H1 (cell line): ENCODE measurements at regions not wholly inside any gene's neighbourhood (a gene's known extent, or its start where the extent isn't known, plus 50 kb on each side); places are given as distances from the start of the nearest gene placed in this dataset.
A peak's percentile ranks its signal among the peaks of the same experiment; 100 is the strongest.

Experiments
- CTCF ChIA-PET: fragments of 300-600 bp; sonication (Branson Sonifier 250); formaldehyde crosslinking; loops from one replicate; lab custom pipeline; 2021; ENCODE audit not compliant: partially characterized antibody; lab: Charles Lee
- POLR2A ChIA-PET: fragments of 300-600 bp; sonication (Branson Sonifier 250); formaldehyde crosslinking; loops from one replicate; lab custom pipeline; 2021; ENCODE audit warnings: inconsistent platforms; ENCODE audit not compliant: partially characterized antibody; lab: Charles Lee
- DNase-seq, 2 experiments: peaks; one replicate each; pipeline versions ENCODE4 v3.0.0 to v3.0.0-alpha.2; 2010 to 2022; ENCODE audit warnings: low spot score in 2 of 2, low read depth in 1 of 2, mixed read lengths in 1 of 2
- FAIRE-seq: peaks from 2 replicates; lab custom pipeline; 2011; peaks lifted over from hg19 to GRCh38; lab: Jason Lieb, UNC
- H2AFZ ChIP-seq: 2 replicates; pipeline ENCODE4 v1.8.1; 2012; ENCODE audit warnings: low read length, inconsistent platforms
- H2AK5ac ChIP-seq: 2 replicates; pipeline ENCODE4 v1.6.1; 2013; ENCODE audit warnings: low read depth, low read length
- H2BK120ac ChIP-seq: replicated peaks from 2 replicates; pipeline ENCODE3; 2013; ENCODE audit warnings: low read depth, low read length, inconsistent platforms
- H2BK12ac ChIP-seq: 2 replicates; pipeline ENCODE4 v1.6.1; 2013; ENCODE audit warnings: low read depth, low read length
- H2BK15ac ChIP-seq: 2 replicates; pipeline ENCODE4 v1.6.1; 2013; ENCODE audit warnings: low read length
- H2BK20ac ChIP-seq: 2 replicates; pipeline ENCODE4 v1.6.1; 2013; ENCODE audit warnings: low read length
- H2BK5ac ChIP-seq: 2 replicates; pipeline ENCODE4 v1.6.1; 2013; ENCODE audit warnings: low read depth, low read length
- H3K14ac ChIP-seq: 2 replicates; pipeline ENCODE4 v1.6.1; 2013; ENCODE audit warnings: inconsistent platforms; ENCODE audit not compliant: insufficient read length
- H3K18ac ChIP-seq: 2 replicates; pipeline ENCODE4 v1.6.1; 2013; ENCODE audit warnings: low read length; ENCODE audit errors: extremely low read depth
- H3K23ac ChIP-seq: 2 replicates; pipeline ENCODE4 v1.6.1; 2013; ENCODE audit warnings: inconsistent platforms; ENCODE audit not compliant: insufficient read length
- H3K23me2 ChIP-seq: 2 replicates; pipeline ENCODE4 v1.6.1; 2013; ENCODE audit warnings: low read depth, low read length
- H3K27ac ChIP-seq: 2 replicates; pipeline ENCODE4 v1.6.1; 2011; ENCODE audit warnings: low read depth, low read length, inconsistent platforms
- H3K27me3 ChIP-seq, 4 experiments: replicated peaks in 1 of 4; 1 replicate in 1 of 4; 2 replicates in 3 of 4; pipeline versions ENCODE4 v1.6.1 to v1.8.1; 2011 to 2013; ENCODE audit warnings: low read length in 3 of 4, mild to moderate bottlenecking in 3 of 4, inconsistent platforms in 2 of 4, mixed read lengths in 2 of 4, moderate library complexity in 1 of 4; ENCODE audit not compliant: control insufficient read depth in 3 of 4, insufficient read depth in 3 of 4; ENCODE audit errors: extremely low read depth in 1 of 4
- H3K36me3 ChIP-seq, 4 experiments: 2 replicates each; pipeline versions ENCODE4 v1.6.1 to v1.8.1; 2011 to 2013; ENCODE audit warnings: mild to moderate bottlenecking in 4 of 4, low read length in 3 of 4, moderate library complexity in 2 of 4, control low read depth in 1 of 4, inconsistent platforms in 1 of 4; ENCODE audit not compliant: insufficient read depth in 4 of 4, control insufficient read depth in 2 of 4
- H3K4ac ChIP-seq: replicated peaks from 2 replicates; pipeline ENCODE3; 2013; ENCODE audit warnings: low read length, low read depth, mixed read lengths, inconsistent platforms; ENCODE audit not compliant: insufficient read length
- H3K4me1 ChIP-seq, 4 experiments: replicated peaks in 1 of 4; 1 replicate in 1 of 4; 2 replicates in 3 of 4; pipeline versions ENCODE4 v1.6.1 to v1.8.1; 2011 to 2013; ENCODE audit warnings: low read length in 3 of 4, inconsistent platforms in 2 of 4, mixed read lengths in 1 of 4; ENCODE audit not compliant: insufficient read depth in 4 of 4, control insufficient read depth in 3 of 4
- H3K4me2 ChIP-seq, 2 experiments: 2 replicates each; pipeline versions ENCODE4 v1.6.1 to v1.8.1; 2011 to 2013; ENCODE audit warnings: low read depth in 2 of 2, low read length in 2 of 2, control low read depth in 1 of 2, inconsistent platforms in 1 of 2, mild to moderate bottlenecking in 1 of 2; ENCODE audit not compliant: insufficient read depth in 1 of 2
- H3K4me3 ChIP-seq, 4 experiments: fragments of 200-600, 300-600 bp in 1 of 4; sonication (generic), shearing (Covaris generic), sonication (Bioruptor Twin) in 1 of 4; 2 replicates each; pipeline versions ENCODE4 v1.5.1 to v1.8.1; 2011 to 2016; ENCODE audit warnings: low read length in 4 of 4, low read depth in 3 of 4, control low read depth in 2 of 4, inconsistent platforms in 2 of 4, mild to moderate bottlenecking in 2 of 4, mixed read lengths in 1 of 4, moderate library complexity in 1 of 4; ENCODE audit not compliant: insufficient read depth in 2 of 4; ENCODE audit errors: extremely low read depth in 1 of 4
- H3K56ac ChIP-seq: replicated peaks from 2 replicates; pipeline ENCODE3; 2013; ENCODE audit warnings: low read depth, mild to moderate bottlenecking, mixed read lengths, low read length, inconsistent platforms; ENCODE audit not compliant: insufficient read length
- H3K79me1 ChIP-seq: 2 replicates; pipeline ENCODE4 v1.6.1; 2013; ENCODE audit warnings: low read depth, low read length, control low read depth
- H3K79me2 ChIP-seq, 2 experiments: 2 replicates each; pipeline versions ENCODE4 v1.6.1 to v1.8.1; 2012 to 2013; ENCODE audit warnings: low read length in 2 of 2, mild to moderate bottlenecking in 2 of 2, inconsistent platforms in 1 of 2; ENCODE audit not compliant: insufficient read depth in 2 of 2, control insufficient read depth in 1 of 2
- H3K9ac ChIP-seq, 4 experiments: replicated peaks in 1 of 4; 1 replicate in 1 of 4; 2 replicates in 3 of 4; pipeline versions ENCODE4 v1.6.1 to v1.8.1; 2011 to 2013; ENCODE audit warnings: low read depth in 3 of 4, low read length in 3 of 4, control low read depth in 2 of 4, mild to moderate bottlenecking in 2 of 4, moderate library complexity in 2 of 4, inconsistent platforms in 1 of 4; ENCODE audit errors: extremely low read depth in 1 of 4
- H3K9me3 ChIP-seq, 2 experiments: 2 replicates each; pipeline versions ENCODE4 v1.6.1 to v1.8.1; 2012 to 2013; ENCODE audit warnings: mild to moderate bottlenecking in 2 of 2, moderate library complexity in 2 of 2, control low read depth in 1 of 2, inconsistent platforms in 1 of 2, low read depth in 1 of 2, low read length in 1 of 2, mixed read lengths in 1 of 2; ENCODE audit not compliant: insufficient read depth in 2 of 2
- H4K20me1 ChIP-seq, 2 experiments: replicated peaks in 1 of 2; 2 replicates each; pipeline versions ENCODE3 to v1.8.1; 2011 to 2013; ENCODE audit warnings: inconsistent platforms in 2 of 2, low read length in 2 of 2, mild to moderate bottlenecking in 1 of 2; ENCODE audit not compliant: insufficient read depth in 2 of 2, control insufficient read depth in 1 of 2
- H4K5ac ChIP-seq: 2 replicates; pipeline ENCODE4 v1.6.1; 2013; ENCODE audit warnings: low read length, low read depth, mixed read lengths, inconsistent platforms; ENCODE audit not compliant: insufficient read length
- H4K8ac ChIP-seq: 2 replicates; pipeline ENCODE4 v1.8.0; 2013; ENCODE audit warnings: mild to moderate bottlenecking, moderate library complexity, low read length, inconsistent platforms; ENCODE audit not compliant: insufficient read depth; ENCODE audit errors: extremely low read depth
- H4K91ac ChIP-seq: replicated peaks from 2 replicates; pipeline ENCODE3; 2013; ENCODE audit warnings: low read length, mixed read lengths, inconsistent platforms; ENCODE audit not compliant: insufficient read length
- ATF3 ChIP-seq: IDR thresholded peaks from 2 replicates; pipeline ENCODE4 v1.6.1; 2011; ENCODE audit warnings: low read depth, mild to moderate bottlenecking, low read length; ENCODE audit not compliant: insufficient read depth
- GTF2F1 ChIP-seq: IDR thresholded peaks from 2 replicates; pipeline ENCODE4 v1.6.1; 2012; ENCODE audit warnings: low read depth, low read length, improper control_type of control experiment, borderline replicate concordance
- RXRA ChIP-seq: IDR thresholded peaks from 2 replicates; pipeline ENCODE4 v1.6.1; 2011; ENCODE audit warnings: low read depth, mild to moderate bottlenecking, low read length, moderate library complexity; ENCODE audit not compliant: insufficient read depth
- SP4 ChIP-seq: IDR thresholded peaks from 2 replicates; pipeline ENCODE4 v1.6.1; 2012; ENCODE audit warnings: low read length, inconsistent platforms
- WGBS, 2 experiments: shearing (Covaris generic) in 1 of 2; methylation state at CpG; one replicate each; pipeline versions ENCODE4 v1.1.6 to v1.1.7; 2013 to 2015; ENCODE audit warnings: low lambda C conversion rate in 2 of 2, mixed read lengths in 2 of 2, inconsistent platforms in 1 of 2, low coverage in 1 of 2, missing lambda C conversion rate in 1 of 2; ENCODE audit not compliant: insufficient replicate concordance in 2 of 2, insufficient coverage in 1 of 2, insufficient read length in 1 of 2; ENCODE audit errors: extremely low coverage in 1 of 2, missing lambda C conversion rate in 1 of 2; 5-methylcytosine and 5-hydroxymethylcytosine counted together

- H3K18ac ChIP-seq = no peak overlapping the region
- H3K4ac ChIP-seq = no peak overlapping the region
- no peak overlapping the region for H2BK20ac ChIP-seq
- H3K4me1 ChIP-seq = peaks cover 3 to 15% (median 11%) of the 10 kb centered on the region in 4 experiments; a peak in 6 of 7 replicates
- no peak overlapping the region for H2BK120ac ChIP-seq
- H3K14ac ChIP-seq = no peak overlapping the region
- no peak overlapping the region for H3K4me3 ChIP-seq
- H2BK15ac ChIP-seq = no peak overlapping the region
- H3K27ac ChIP-seq = no peak overlapping the region
- ChIA-PET POLR2A (no interaction called here), CTCF (no interaction called here)
- no peaks in the 10 kb centered on the region for H3K23me2 ChIP-seq
- H4K8ac ChIP-seq = no peak overlapping the region
- no peak overlapping the region for H3K56ac ChIP-seq
- H3K9ac ChIP-seq = no peak overlapping the region
- H3K79me2 ChIP-seq = no peaks in the 10 kb centered on the region
- H4K91ac ChIP-seq = no peak overlapping the region
- no peaks in the 10 kb centered on the region for H3K36me3 ChIP-seq
- H3K79me1 ChIP-seq = no peaks in the 10 kb centered on the region
- no peak overlapping the region for H2BK5ac ChIP-seq
- FAIRE-seq (no peak), DNase-seq (no peak)
- no peaks in the 10 kb centered on the region for H4K20me1 ChIP-seq
- H3K4me2 ChIP-seq = no peak overlapping the region
- peaks cover 0 to 40% (median 25%) of the 10 kb centered on the region in 4 experiments; a peak in 6 of 7 replicates for H3K27me3 ChIP-seq
- no peak for TF ChIP-seq GTF2F1
- no peak for TF ChIP-seq SP4
- no peak for TF ChIP-seq ATF3
- TF ChIP-seq RXRA = no peak
- H4K5ac ChIP-seq = no peak overlapping the region
- no peak overlapping the region for H2AFZ ChIP-seq
- WGBS, 2 experiments = 94% methylated on average over 4 of the region's 4 CpGs; no CpG with 5 or more reads in 1 of the 2 experiments
- no peaks in the 10 kb centered on the region for H3K9me3 ChIP-seq
- H3K23ac ChIP-seq = no peak overlapping the region
- H2AK5ac ChIP-seq = no peak overlapping the region
- H2BK12ac ChIP-seq = peak overlapping the region; percentile 29; the same call in 1 of the 2 replicates
These were observed 62.6 kb upstream of the SIRPG start for GRCh38 chr20:1720226-1720625.
